ENCODE measurements at regions not wholly inside any gene's neighbourhood (a gene's known extent, or its start where the extent isn't known, plus 50 kb on each side); places are given as distances from the start of the nearest gene placed in this dataset.
A peak's percentile ranks its signal among the peaks of the same experiment; 100 is the strongest.

GRCh38 chr3:120544361-120544760, 51.8 kb upstream of the NDUFB4 start:
- H3K4me3 Mint-ChIP-seq = no peak overlapping the region
- peaks cover 9% of the 10 kb centered on the region in 2 donors for H3K27me3 Mint-ChIP-seq
- H3K4me1 Mint-ChIP-seq (ENCODE audit: low read depth in 2 of 2) = no peaks in the 10 kb centered on the region
- no peak for DNase-seq (ENCODE audit: low spot score)
- ATAC-seq = no peak
- H3K36me3 Mint-ChIP-seq = peaks cover 39% of the 10 kb centered on the region
- no peak overlapping the region for H3K27ac Mint-ChIP-seq
- peaks cover 19% of the 10 kb centered on the region for H3K9me3 Mint-ChIP-seq

- H3K36me3 Mint-ChIP-seq = peaks cover 28% of the 10 kb centered on the region
- ATAC-seq (no peak), DNase-seq (ENCODE audit: low spot score) (no peak)
- H3K9me3 Mint-ChIP-seq = peaks cover 16% of the 10 kb centered on the region
- no peak overlapping the region for H3K4me3 Mint-ChIP-seq
- H3K4me1 Mint-ChIP-seq (ENCODE audit: low read depth in 2 of 2) = no peaks in the 10 kb centered on the region
- no peak overlapping the region for H3K27ac Mint-ChIP-seq
- peaks cover 4 to 48% of the 10 kb centered on the region in 2 donors for H3K27me3 Mint-ChIP-seq
These were observed 59.5 kb upstream of the NDUFB4 start for GRCh38 chr3:120536642-120537041.

- Mint-ChIP-seq H3K9me3 (no peaks in the 10 kb centered on the region), H3K27me3 (peaks cover 18 to 41% of the 10 kb centered on the region in 2 donors), H3K36me3 (peaks cover 5% of the 10 kb centered on the region), H3K4me3 (no peak overlapping the region), H3K4me1 (ENCODE audit: low read depth in 2 of 2) (no peaks in the 10 kb centered on the region), H3K27ac (no peak overlapping the region)
- ATAC-seq = no peak
- no peak for DNase-seq (ENCODE audit: low spot score)
These were observed 63.2 kb upstream of the NDUFB4 start for GRCh38 chr3:120532969-120533368.

GRCh38 chr3:120528163-120528562, 68.0 kb upstream of the NDUFB4 start:
- DNase-seq (ENCODE audit: low spot score) (no peak), ATAC-seq (peak in 1 of 2 donors; percentile 41)
- H3K36me3 Mint-ChIP-seq = peaks cover 5% of the 10 kb centered on the region
- H3K4me1 Mint-ChIP-seq (ENCODE audit: low read depth in 2 of 2) = no peaks in the 10 kb centered on the region
- no peak overlapping the region for H3K4me3 Mint-ChIP-seq
- no peak overlapping the region for H3K27ac Mint-ChIP-seq
- H3K27me3 Mint-ChIP-seq = peaks cover 19 to 31% of the 10 kb centered on the region in 2 donors
- no peaks in the 10 kb centered on the region for H3K9me3 Mint-ChIP-seq

- Mint-ChIP-seq H3K9me3 (no peaks in the 10 kb centered on the region), H3K4me3 (no peak overlapping the region), H3K27me3 (peaks cover 14 to 24% of the 10 kb centered on the region in 2 donors), H3K27ac (no peak overlapping the region), H3K36me3 (no peaks in the 10 kb centered on the region), H3K4me1 (ENCODE audit: low read depth in 2 of 2) (no peaks in the 10 kb centered on the region)
- ATAC-seq (no peak), DNase-seq (ENCODE audit: low spot score) (no peak)
These were observed 69.9 kb upstream of the NDUFB4 start for GRCh38 chr3:120526011-120526870.

GRCh38 chr3:120524171-120524923, 71.8 kb upstream of the NDUFB4 start:
- no peak for DNase-seq (ENCODE audit: low spot score)
- no peak for ATAC-seq
- Mint-ChIP-seq H3K9me3 (no peaks in the 10 kb centered on the region), H3K4me3 (no peak overlapping the region), H3K4me1 (ENCODE audit: low read depth in 2 of 2) (no peaks in the 10 kb centered on the region), H3K27me3 (peaks cover 4 to 16% of the 10 kb centered on the region in 2 donors), H3K27ac (no peak overlapping the region), H3K36me3 (no peaks in the 10 kb centered on the region)

- no peaks in the 10 kb centered on the region for H3K4me1 Mint-ChIP-seq (ENCODE audit: low read depth in 2 of 2)
- no peaks in the 10 kb centered on the region for H3K36me3 Mint-ChIP-seq
- no peak for DNase-seq (ENCODE audit: low spot score)
- ATAC-seq = no peak
- H3K27ac Mint-ChIP-seq = no peak overlapping the region
- H3K27me3 Mint-ChIP-seq = peaks cover 14 to 29% of the 10 kb centered on the region in 2 donors
- no peaks in the 10 kb centered on the region for H3K9me3 Mint-ChIP-seq
- H3K4me3 Mint-ChIP-seq = no peak overlapping the region
These were observed 65.3 kb upstream of the FSTL1 start for GRCh38 chr3:120516136-120516535.

- ATAC-seq (no peak), DNase-seq (ENCODE audit: low spot score) (no peak)
- no peaks in the 10 kb centered on the region for H3K4me1 Mint-ChIP-seq (ENCODE audit: low read depth in 2 of 2)
- H3K27me3 Mint-ChIP-seq = peaks cover 11 to 44% of the 10 kb centered on the region in 2 donors
- no peak overlapping the region for H3K4me3 Mint-ChIP-seq
- H3K36me3 Mint-ChIP-seq = no peaks in the 10 kb centered on the region
- no peak overlapping the region for H3K27ac Mint-ChIP-seq
- no peaks in the 10 kb centered on the region for H3K9me3 Mint-ChIP-seq
These were observed 61.9 kb upstream of the FSTL1 start for GRCh38 chr3:120512655-120513054.

GRCh38 chr3:120506828-120507774, 56.3 kb upstream of the FSTL1 start:
- Mint-ChIP-seq H3K27ac (no peak overlapping the region), H3K9me3 (no peaks in the 10 kb centered on the region), H3K4me1 (ENCODE audit: low read depth in 2 of 2) (no peaks in the 10 kb centered on the region), H3K4me3 (no peak overlapping the region), H3K36me3 (no peaks in the 10 kb centered on the region), H3K27me3 (peaks cover 16 to 30% of the 10 kb centered on the region in 2 donors)
- no peak for DNase-seq (ENCODE audit: low spot score)
- no peak for ATAC-seq

- no peaks in the 10 kb centered on the region for H3K4me1 Mint-ChIP-seq (ENCODE audit: low read depth in 2 of 2)
- ATAC-seq = no peak
- no peaks in the 10 kb centered on the region for H3K9me3 Mint-ChIP-seq
- no peak overlapping the region for H3K4me3 Mint-ChIP-seq
- no peak for DNase-seq (ENCODE audit: low spot score)
- peaks cover 15 to 35% of the 10 kb centered on the region in 2 donors for H3K27me3 Mint-ChIP-seq
- no peaks in the 10 kb centered on the region for H3K36me3 Mint-ChIP-seq
- no peak overlapping the region for H3K27ac Mint-ChIP-seq
These were observed 55.5 kb upstream of the FSTL1 start for GRCh38 chr3:120506076-120506827.

- no peak for DNase-seq (ENCODE audit: low spot score)
- ATAC-seq = peak in 1 of 2 donors; percentile 36
- H3K36me3 Mint-ChIP-seq = no peaks in the 10 kb centered on the region
- no peak overlapping the region for H3K4me3 Mint-ChIP-seq
- H3K27me3 Mint-ChIP-seq = peaks cover 15 to 33% of the 10 kb centered on the region in 2 donors
- no peaks in the 10 kb centered on the region for H3K4me1 Mint-ChIP-seq (ENCODE audit: low read depth in 2 of 2)
- H3K9me3 Mint-ChIP-seq = no peaks in the 10 kb centered on the region
- H3K27ac Mint-ChIP-seq = no peak overlapping the region
These were observed 53.2 kb upstream of the FSTL1 start for GRCh38 chr3:120503727-120504616.

GRCh38 chr3:120502116-120502515, 51.3 kb upstream of the FSTL1 start:
- no peak overlapping the region for H3K27ac Mint-ChIP-seq
- ATAC-seq (no peak), DNase-seq (ENCODE audit: low spot score) (no peak)
- no peak overlapping the region for H3K4me3 Mint-ChIP-seq
- H3K36me3 Mint-ChIP-seq = no peaks in the 10 kb centered on the region
- H3K27me3 Mint-ChIP-seq = peaks cover 10 to 16% of the 10 kb centered on the region in 2 donors
- H3K4me1 Mint-ChIP-seq (ENCODE audit: low read depth in 2 of 2) = no peaks in the 10 kb centered on the region
- no peaks in the 10 kb centered on the region for H3K9me3 Mint-ChIP-seq
